HG03469 (cell line): ENCODE measurements at regions not wholly inside any gene's neighbourhood (a gene's known extent, or its start where the extent isn't known, plus 50 kb on each side); places are given as distances from the start of the nearest gene placed in this dataset.

Experiments
- ATAC-seq: cut with Tn5 transposase; IDR thresholded peaks from one replicate; pipeline ENCODE4 v1.9.1; 2021; ENCODE audit warnings: mild to moderate bottlenecking, moderate library complexity, moderate number of reproducible peaks; ENCODE audit not compliant: unreplicated experiment

DNA sequence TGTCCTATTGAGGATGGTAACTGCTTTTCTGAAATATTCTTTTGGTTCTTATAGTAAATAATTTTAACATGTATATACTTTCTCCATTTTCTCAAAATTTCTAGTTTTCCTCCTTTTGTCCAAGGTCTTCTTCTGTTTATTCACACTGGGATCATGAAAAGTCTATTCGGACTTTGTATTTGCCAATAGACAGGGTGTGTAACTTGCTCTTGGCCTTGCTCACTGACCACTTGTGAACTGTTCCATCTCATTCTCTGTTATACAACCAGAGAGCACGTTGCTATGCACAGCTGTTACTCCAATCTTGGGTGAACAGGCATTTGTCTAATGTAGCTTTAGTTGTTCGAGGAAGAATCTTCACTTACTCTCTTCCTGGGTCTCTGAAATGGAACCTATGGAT is 388.9 kb downstream of the SH3GL2 start:
- no peak for ATAC-seq

DNA sequence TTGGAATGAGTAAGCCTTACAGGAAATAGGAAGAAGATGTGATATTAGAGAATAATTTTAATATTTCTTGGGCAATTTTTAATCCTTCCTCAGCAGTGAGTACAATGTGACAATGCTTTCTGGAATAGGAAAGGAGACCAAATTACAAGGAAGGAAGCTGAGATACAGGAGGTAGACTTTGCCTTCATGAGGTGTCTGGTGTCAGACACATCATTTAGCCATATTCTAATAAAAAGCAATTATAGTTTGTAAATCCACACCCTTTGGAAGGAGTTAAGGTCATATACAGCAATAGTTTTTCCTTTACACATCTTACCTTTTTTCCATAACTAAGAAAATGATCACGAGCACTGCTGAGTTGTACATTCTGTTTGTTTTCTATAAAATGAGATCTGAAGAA is 390.4 kb downstream of the SH3GL2 start:
- no peak for ATAC-seq

GRCh38 chr9:17970277-17970676 is 391.4 kb downstream of the SH3GL2 start:
- ATAC-seq = no peak

DNA sequence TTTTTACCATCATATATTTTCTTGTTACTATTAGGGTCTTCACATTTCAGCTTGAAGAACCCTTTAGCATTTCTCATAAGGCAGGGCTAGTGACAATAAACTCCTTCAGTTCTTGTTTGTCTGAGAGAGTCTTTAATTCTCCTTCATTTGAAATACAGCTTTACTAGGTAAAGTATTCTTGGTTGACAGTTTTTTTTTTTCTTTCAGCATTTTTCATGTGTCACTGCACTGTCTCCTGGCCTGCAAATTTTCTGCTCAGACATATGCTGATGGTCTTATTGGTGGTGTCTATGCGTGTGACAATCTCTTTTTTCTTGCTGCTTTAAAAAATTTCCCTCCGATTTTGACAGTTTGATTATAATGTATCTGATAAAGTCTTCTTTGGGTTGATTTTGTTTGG is 399.9 kb downstream of the SH3GL2 start:
- ATAC-seq = no peak

DNA sequence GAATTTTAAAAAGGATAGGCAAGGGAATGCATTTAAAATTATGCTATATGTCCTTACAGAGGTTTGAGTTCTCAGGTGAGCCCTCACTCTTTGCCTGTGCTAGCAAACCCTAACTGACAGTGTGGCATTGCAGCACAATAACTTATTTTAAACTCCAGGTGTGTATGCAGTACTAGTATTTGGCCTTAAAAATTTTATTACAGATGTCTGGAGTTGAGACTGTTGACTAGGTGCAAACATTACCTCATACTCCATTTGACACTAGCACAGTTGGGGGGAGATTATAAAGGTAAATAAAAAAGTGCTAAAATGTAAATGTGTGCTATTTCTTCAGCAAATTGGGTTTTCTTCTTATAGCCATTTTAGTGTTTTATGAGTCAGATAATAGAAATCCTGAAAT is 407.7 kb downstream of the SH3GL2 start:
- no peak for ATAC-seq

DNA sequence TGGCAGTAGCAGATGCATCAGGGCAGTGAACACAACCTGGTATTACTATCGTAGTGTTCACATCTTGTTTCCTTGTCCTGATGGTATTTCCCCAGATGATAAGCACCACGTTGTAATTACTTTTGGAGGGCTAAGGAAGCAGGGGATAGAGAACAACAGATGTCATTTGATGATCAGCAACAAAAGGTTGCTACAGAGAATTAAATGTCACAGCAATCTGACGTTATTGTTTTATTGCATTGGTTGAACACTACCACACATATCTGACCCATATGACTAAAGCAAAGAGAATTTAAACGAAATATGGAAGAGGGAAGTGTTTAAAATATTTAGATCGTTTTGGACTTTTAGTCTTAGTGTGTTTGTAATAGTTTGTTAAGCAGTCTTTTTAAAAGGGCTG is 408.3 kb downstream of the SH3GL2 start:
- no peak for ATAC-seq

GRCh38 chr9:17988489-17988888 is 409.6 kb downstream of the SH3GL2 start:
- ATAC-seq = no peak

GRCh38 chr9:17990602-17991001 is 411.7 kb downstream of the SH3GL2 start:
- ATAC-seq = no peak

DNA sequence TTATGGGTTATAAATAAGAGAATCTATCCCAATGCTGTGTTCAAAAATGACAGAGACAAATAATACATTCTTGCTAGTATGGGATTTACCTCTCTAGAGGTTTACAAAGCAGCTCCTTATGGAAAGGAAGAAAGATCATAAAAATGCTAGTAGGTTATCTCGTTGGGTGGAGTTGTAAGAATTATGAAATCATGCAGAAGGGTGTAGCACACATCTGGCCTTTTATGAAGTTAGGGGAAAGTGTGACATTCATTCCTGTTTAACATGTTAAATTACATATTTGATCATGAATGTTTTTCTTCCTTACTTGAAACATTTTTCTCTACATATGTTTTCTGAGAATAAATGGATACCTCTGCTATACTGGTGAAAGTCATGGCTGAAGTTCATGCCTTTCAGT is 414.2 kb downstream of the SH3GL2 start:
- ATAC-seq = no peak

DNA sequence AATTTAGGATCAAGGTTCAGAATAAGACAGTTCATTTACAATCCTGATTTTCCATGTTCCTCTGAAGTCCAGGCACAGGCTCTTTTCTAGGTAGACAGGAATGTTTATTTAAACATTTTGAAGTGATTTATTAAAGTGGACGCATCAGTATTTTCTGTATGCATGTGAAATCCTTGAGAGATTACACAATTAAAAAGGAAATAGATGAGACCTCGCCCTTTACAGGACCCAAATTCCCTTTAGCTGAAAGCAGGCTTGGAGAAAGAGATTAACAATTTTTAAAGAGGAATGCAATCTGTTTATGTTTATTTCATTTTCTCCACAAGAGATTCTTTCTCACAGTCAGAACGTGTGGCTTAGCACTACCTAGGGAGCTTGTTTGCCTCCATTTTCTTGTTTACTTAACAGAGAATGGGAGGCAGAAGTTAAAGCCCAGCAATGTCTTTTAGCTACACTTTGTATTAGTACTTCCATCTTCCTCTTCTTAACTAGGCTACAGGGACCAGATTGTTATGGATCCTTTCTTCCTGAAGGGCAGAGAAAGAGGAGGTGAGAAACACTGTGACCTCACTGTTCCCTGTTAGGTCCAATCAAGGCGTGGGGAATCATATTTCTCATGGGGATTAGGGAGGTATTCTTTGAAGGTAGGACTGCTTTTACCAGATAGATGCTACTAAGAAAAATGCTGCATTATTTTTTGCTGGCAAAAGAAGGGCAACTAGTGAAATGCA is 416.0 kb downstream of the SH3GL2 start:
- no peak for ATAC-seq

GRCh38 chr9:17996728-17997127 is 417.9 kb downstream of the SH3GL2 start:
- no peak for ATAC-seq

- no peak for ATAC-seq
Measured at GRCh38 chr9:18002718-18003438, 424.0 kb downstream of the SH3GL2 start.

DNA sequence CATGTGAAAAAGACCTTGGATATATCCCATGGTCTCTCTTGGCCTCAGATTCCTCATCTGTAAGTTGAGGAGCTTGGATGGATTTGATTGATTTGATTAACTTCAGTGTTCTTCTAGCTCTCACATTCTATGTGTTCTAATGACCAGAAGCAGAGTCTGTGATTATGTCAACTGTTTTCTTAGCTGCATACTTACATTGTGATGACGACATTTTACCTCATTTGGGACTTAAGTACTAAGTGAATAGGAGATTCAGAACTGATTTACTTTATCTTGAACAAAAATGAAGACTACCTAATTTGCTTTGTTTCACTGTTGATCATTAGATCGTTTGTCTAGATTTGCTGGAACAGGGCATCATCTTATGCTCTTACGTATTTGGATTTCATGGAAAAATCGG is 427.7 kb downstream of the SH3GL2 start:
- no peak for ATAC-seq

GRCh38 chr9:18007621-18008020 is 428.8 kb downstream of the SH3GL2 start:
- ATAC-seq = no peak

GRCh38 chr9:18009902-18010301 is 431.0 kb downstream of the SH3GL2 start:
- ATAC-seq = no peak

DNA sequence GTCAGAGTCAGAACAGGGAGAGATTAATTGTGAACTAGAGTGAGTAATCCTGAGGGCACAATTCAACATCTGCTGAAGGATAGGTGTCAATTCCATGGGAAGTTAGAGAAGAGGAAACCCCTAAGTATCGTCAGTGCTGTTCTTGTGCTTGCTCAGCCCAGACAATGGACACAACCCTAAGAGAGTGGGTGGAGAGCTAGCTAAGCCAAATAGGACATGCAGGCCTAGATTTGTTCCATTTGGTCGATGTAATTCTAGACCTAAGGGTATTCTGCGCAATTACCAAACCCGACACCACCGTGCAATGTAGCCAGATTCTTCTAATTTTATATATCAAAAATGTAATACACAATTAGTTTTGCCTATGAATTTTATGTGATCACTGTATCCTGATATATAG is 431.6 kb downstream of the SH3GL2 start:
- ATAC-seq = no peak

GRCh38 chr9:18012170-18012569 is 433.3 kb downstream of the SH3GL2 start:
- ATAC-seq = no peak

GRCh38 chr9:18014556-18014955 is 435.7 kb downstream of the SH3GL2 start:
- no peak for ATAC-seq

DNA sequence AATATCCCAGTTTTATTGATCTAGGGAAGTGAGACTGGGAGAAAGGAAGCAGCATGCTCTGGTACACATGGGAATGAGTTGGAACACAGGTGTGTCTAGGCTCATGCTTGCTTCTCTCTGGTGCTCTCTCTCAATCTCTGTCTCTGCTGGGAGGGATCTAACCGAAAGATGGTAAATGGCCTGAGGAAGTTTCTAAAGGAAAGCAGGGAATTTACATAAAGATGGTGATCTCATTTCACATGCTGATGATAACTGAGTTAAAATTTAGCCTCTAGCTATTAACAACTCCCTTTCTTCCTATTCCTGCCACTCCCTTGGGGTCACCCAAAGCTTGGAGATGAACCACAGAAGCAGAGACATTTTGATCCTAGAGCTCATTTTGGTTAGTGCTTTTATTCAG is 436.2 kb downstream of the SH3GL2 start:
- no peak for ATAC-seq

DNA sequence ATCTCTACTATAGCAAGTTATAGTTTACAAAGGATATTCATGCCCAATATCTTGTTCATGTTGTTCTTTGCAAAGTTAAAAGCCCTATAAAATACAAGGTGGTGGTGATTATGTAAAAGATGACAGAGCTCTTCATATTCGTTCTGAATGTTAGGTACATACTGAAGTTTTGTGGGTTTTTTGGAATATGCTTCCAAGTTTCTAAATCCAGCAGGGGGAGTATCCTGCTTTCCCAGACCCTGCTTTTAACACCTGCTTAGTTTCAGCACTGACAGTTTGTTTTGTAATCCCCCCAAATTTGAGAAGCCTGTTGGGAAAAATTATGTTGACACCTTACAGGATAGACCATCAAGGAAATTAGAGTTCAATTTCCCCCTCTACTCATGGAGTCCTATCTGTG is 438.3 kb downstream of the SH3GL2 start:
- no peak for ATAC-seq

DNA sequence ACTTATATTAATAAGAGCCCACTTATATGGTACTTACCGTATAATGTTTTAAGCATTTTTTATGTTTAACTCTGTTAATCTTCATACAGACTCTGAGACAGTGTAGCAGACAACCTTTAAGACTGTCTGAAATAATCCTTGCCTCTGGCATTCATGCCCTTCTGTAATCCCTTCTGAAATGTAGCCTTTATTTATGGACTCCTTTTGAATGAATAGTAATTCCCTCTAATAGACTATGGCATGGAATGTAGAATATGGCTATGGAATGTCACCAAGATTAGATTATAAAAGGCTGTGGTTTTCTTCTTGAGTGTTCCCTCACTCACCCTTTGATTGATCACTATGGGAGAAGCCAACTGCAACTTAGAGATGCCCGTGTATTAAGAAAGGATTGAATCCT is 439.4 kb downstream of the SH3GL2 start:
- ATAC-seq = no peak

GRCh38 chr9:18018661-18019060 is 439.8 kb downstream of the SH3GL2 start:
- ATAC-seq = no peak
